ENCODE measurements at regions not wholly inside any gene's neighbourhood (a gene's known extent, or its start where the extent isn't known, plus 50 kb on each side); places are given as distances from the start of the nearest gene placed in this dataset.
"Not testable (repeated sequence)": the region's sequence is repeated elsewhere in the genome, so short reads cannot be mapped to it uniquely, and the experiment has no call there.

DNA sequence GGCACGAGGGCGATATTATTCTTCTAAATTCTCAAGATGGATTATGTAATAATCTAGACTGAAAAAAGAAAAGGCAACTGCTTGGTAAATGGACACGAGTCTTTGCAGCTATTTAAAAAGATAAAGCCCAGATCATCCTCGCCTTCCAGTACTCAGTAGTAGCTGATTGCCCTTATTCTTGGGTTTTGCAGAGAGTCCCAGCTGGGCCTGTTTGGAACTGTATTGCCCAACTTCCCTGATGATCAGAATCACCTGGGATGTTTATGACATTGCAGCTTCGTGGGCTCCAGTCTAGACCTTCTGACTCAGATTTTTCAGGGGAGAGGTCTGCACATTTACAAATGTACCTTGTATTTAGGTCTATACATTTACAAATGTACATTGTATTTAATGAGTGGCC is 213.5 kb downstream of the RAB11FIP4 start:
- intact Hi-C loops (cut with micrococcal nuclease) = no loop called here
- in situ Hi-C loops (cut with MboI) = no loop called here
- no peak for ATAC-seq
- Histone ChIP-seq H3K9ac (ENCODE audit: insufficient read depth in 1 of 2, low read depth in 2 of 2, low read length in 2 of 2) (no peak overlapping the region), H3K4me1 (replicated peaks in 1 of 2; ENCODE audit: control insufficient read depth in 2 of 2, insufficient read depth in 2 of 2, low read length in 2 of 2) (no peaks in the 10 kb centered on the region), H3K79me2 (ENCODE audit: control insufficient read depth, insufficient read depth, low read length) (no peaks in the 10 kb centered on the region), H3K4me3 (no peak overlapping the region), H3K27me3 (ENCODE audit: control insufficient read depth in 2 of 2, insufficient read depth in 2 of 2, low read length in 2 of 2) (peaks cover 22 to 54% of the 10 kb centered on the region in 2 experiments; a peak in 4 of 5 replicates), H4K20me1 (replicated peaks; ENCODE audit: control insufficient read depth, insufficient read depth, low read length) (no peaks in the 10 kb centered on the region), H3K27ac (ENCODE audit: extremely low read depth, low read depth, low read length) (no peak overlapping the region), H3K36me3 (ENCODE audit: control insufficient read depth, insufficient read depth, low read length) (no peaks in the 10 kb centered on the region), H3K9me1 (ENCODE audit: control insufficient read depth, insufficient read depth, low read length) (no peaks in the 10 kb centered on the region), H3K9me3 (replicated peaks; ENCODE audit: control insufficient read depth, insufficient read depth, low read depth, low read length) (no peaks in the 10 kb centered on the region), H3K4me2 (ENCODE audit: insufficient read depth, low read length) (no peak overlapping the region), H2AFZ (ENCODE audit: low read depth, low read length) (no peak overlapping the region)
- no peak for DNase-seq (ENCODE audit: extremely low read depth in 1 of 4, low spot score in 3 of 4)
- CTCF ChIA-PET (ENCODE audit: low intra/inter-chr PET ratio) = no interaction called here
- 0% methylated on average over 5 of the region's 5 CpGs for WGBS (ENCODE audit: insufficient coverage, low coverage, missing lambda C conversion rate)
- no TSS peak for BruUV-seq (replicated peaks)
- FAIRE-seq = no peak
- POLR2A ChIA-PET = no interaction called here
- TF ChIP-seq PTBP1 (IDR thresholded peaks at IDR 0.05; ENCODE audit: low read depth, low read length) = no peak
- TF ChIP-seq, protein P1, sequence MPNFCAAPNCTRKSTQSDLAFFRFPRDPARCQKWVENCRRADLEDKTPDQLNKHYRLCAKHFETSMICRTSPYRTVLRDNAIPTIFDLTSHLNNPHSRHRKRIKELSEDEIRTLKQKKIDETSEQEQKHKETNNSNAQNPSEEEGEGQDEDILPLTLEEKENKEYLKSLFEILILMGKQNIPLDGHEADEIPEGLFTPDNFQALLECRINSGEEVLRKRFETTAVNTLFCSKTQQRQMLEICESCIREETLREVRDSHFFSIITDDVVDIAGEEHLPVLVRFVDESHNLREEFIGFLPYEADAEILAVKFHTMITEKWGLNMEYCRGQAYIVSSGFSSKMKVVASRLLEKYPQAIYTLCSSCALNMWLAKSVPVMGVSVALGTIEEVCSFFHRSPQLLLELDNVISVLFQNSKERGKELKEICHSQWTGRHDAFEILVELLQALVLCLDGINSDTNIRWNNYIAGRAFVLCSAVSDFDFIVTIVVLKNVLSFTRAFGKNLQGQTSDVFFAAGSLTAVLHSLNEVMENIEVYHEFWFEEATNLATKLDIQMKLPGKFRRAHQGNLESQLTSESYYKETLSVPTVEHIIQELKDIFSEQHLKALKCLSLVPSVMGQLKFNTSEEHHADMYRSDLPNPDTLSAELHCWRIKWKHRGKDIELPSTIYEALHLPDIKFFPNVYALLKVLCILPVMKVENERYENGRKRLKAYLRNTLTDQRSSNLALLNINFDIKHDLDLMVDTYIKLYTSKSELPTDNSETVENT (CRISPR knock-in tag; IDR thresholded peaks at IDR 0.05) = no peak
- TF ChIP-seq KAT2B (IDR thresholded peaks at IDR 0.05; ENCODE audit: low read depth, low read length) = no peak

DNA sequence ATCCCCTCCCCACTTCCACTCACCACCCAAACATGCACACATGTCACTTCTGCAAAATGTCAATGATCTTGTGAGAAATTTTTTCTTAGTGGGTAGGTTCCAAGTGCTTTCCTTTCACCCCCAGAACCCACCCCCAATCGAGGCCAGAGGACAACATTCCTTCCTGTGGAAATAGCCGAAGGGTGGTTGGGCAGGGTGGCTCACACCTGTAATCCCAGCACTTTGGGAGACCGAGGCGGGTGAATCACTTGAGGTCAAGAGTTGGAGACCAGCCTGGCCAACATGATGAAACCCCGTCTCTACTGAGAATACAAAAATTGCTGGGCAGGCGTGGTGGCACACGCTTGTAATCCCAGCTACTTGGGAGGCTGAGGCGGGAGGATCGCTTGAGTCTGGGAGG is 208.7 kb downstream of the RAB11FIP4 start:
- 2% methylated on average over 8 of the region's 9 CpGs for WGBS (ENCODE audit: insufficient coverage, low coverage, missing lambda C conversion rate)
- intact Hi-C loops (cut with micrococcal nuclease); H3K9ac ChIP-seq (ENCODE audit: insufficient read depth in 1 of 2, low read depth in 2 of 2, low read length in 2 of 2); H3K4me3 ChIP-seq; BruUV-seq (replicated peaks); H2AFZ ChIP-seq (ENCODE audit: low read depth, low read length); H3K9me3 ChIP-seq (replicated peaks; ENCODE audit: control insufficient read depth, insufficient read depth, low read depth, low read length); H3K79me2 ChIP-seq (ENCODE audit: control insufficient read depth, insufficient read depth, low read length); H3K9me1 ChIP-seq (ENCODE audit: control insufficient read depth, insufficient read depth, low read length); in situ Hi-C loops (cut with MboI); DNase-seq (ENCODE audit: extremely low read depth in 1 of 4, low spot score in 3 of 4); ATAC-seq; H4K20me1 ChIP-seq (replicated peaks; ENCODE audit: control insufficient read depth, insufficient read depth, low read length); H3K27ac ChIP-seq (ENCODE audit: extremely low read depth, low read depth, low read length); H3K4me2 ChIP-seq (ENCODE audit: insufficient read depth, low read length); H3K4me1 ChIP-seq (replicated peaks in 1 of 2; ENCODE audit: control insufficient read depth in 2 of 2, insufficient read depth in 2 of 2, low read length in 2 of 2); CTCF ChIA-PET (ENCODE audit: low intra/inter-chr PET ratio); FAIRE-seq; POLR2A ChIA-PET; H3K36me3 ChIP-seq (ENCODE audit: control insufficient read depth, insufficient read depth, low read length): not testable (repeated sequence)
- H3K27me3 ChIP-seq (ENCODE audit: control insufficient read depth in 2 of 2, insufficient read depth in 2 of 2, low read length in 2 of 2) = peaks cover 14 to 74% of the 10 kb centered on the region in 2 experiments; a peak in 4 of 5 replicates
